SK-N-SH (cell line): ENCODE measurements at regions not wholly inside any gene's neighbourhood (a gene's known extent, or its start where the extent isn't known, plus 50 kb on each side); places are given as distances from the start of the nearest gene placed in this dataset.

Source experiments
- EZH2phosphoT487 ChIP-seq: fragments of 200-600 bp; sonication (generic); IDR thresholded peaks from 2 replicates; pipeline ENCODE4 v1.6.1; 2017; ENCODE audit warnings: low read depth, mixed run types, mild to moderate bottlenecking, antibody characterized with exemption, moderate library complexity, borderline replicate concordance
- MEF2A ChIP-seq: IDR thresholded peaks from 2 replicates; pipeline ENCODE4 v1.4.0; 2012; ENCODE audit warnings: low read depth, borderline replicate concordance
- TAF1 ChIP-seq: IDR thresholded peaks from 2 replicates; pipeline ENCODE4 v1.6.1; 2012; ENCODE audit warnings: low read depth, mild to moderate bottlenecking, low read length, moderate library complexity, borderline replicate concordance
- TEAD4 ChIP-seq: IDR thresholded peaks from 2 replicates; pipeline ENCODE4 v1.4.0; 2012; ENCODE audit warnings: mild to moderate bottlenecking, borderline replicate concordance; ENCODE audit not compliant: insufficient read depth
- TF ChIP-seq, protein P1 (sequence below): fragments of 200-600 bp; sonication (generic); IDR thresholded peaks from 2 replicates; pipeline ENCODE4 v1.6.1; 2017; ENCODE audit warnings: antibody characterized with exemption, mild to moderate bottlenecking, moderate library complexity

DNA sequence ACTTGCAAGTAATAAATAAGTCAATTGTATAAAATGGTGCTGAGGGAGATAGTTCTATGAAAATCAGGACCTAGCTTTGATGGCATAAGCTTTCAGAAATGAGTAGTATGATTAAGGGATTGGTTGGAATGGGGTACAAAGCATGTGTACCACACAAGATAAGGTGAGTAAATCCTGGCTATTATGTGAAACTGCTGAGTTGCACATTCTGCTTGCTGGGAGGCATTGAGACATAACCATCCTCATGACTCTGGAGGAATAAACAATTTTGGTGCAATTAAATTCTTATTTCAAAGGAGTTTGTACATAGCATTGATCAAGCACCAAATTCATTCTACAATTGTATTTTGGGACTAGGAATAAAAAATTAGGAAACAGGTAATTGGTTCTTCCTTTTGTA, 755.2 kb upstream of the ACO1 start:
- TF ChIP-seq, protein P1, sequence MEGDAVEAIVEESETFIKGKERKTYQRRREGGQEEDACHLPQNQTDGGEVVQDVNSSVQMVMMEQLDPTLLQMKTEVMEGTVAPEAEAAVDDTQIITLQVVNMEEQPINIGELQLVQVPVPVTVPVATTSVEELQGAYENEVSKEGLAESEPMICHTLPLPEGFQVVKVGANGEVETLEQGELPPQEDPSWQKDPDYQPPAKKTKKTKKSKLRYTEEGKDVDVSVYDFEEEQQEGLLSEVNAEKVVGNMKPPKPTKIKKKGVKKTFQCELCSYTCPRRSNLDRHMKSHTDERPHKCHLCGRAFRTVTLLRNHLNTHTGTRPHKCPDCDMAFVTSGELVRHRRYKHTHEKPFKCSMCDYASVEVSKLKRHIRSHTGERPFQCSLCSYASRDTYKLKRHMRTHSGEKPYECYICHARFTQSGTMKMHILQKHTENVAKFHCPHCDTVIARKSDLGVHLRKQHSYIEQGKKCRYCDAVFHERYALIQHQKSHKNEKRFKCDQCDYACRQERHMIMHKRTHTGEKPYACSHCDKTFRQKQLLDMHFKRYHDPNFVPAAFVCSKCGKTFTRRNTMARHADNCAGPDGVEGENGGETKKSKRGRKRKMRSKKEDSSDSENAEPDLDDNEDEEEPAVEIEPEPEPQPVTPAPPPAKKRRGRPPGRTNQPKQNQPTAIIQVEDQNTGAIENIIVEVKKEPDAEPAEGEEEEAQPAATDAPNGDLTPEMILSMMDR, result no peak
- TF ChIP-seq TEAD4, result no peak
- TF ChIP-seq MEF2A, result no peak
- no peak for TF ChIP-seq TAF1
- TF ChIP-seq EZH2phosphoT487, result no peak
